IPS-NIHi11 (cell line): ENCODE measurements at regions not wholly inside any gene's neighbourhood (a gene's known extent, or its start where the extent isn't known, plus 50 kb on each side); places are given as distances from the start of the nearest gene placed in this dataset.

Source experiments
- DNase-seq: peaks from one replicate; pipeline ENCODE4 v3.0.0; 2012; ENCODE audit warnings: mixed read lengths, low spot score

- no peak for DNase-seq
Measured at GRCh38 chr13:47119575-47120235, 222.9 kb upstream of the HTR2A start.

GRCh38 chr13:47117268-47117667 is 220.4 kb upstream of the HTR2A start:
- DNase-seq = no peak

- peak; percentile 12 for DNase-seq
Measured at GRCh38 chr13:47114030-47114429, 217.2 kb upstream of the HTR2A start.

- no peak for DNase-seq
Measured at GRCh38 chr13:47112903-47113299, 216.0 kb upstream of the HTR2A start.

GRCh38 chr13:47112205-47112902 is 215.5 kb upstream of the HTR2A start:
- DNase-seq = peak; percentile 65

GRCh38 chr13:47111499-47111898 is 214.6 kb upstream of the HTR2A start:
- no peak for DNase-seq

- no peak for DNase-seq
Measured at GRCh38 chr13:47110833-47111240, 214.0 kb upstream of the HTR2A start.

GRCh38 chr13:47110141-47110540 is 213.3 kb upstream of the HTR2A start:
- DNase-seq = no peak

- no peak for DNase-seq
Measured at GRCh38 chr13:47109028-47109427, 212.2 kb upstream of the HTR2A start.

- DNase-seq = no peak
Measured at GRCh38 chr13:47100214-47100853, 203.5 kb upstream of the HTR2A start.

GRCh38 chr13:47094734-47095434 is 198.0 kb upstream of the HTR2A start:
- DNase-seq = no peak

- DNase-seq = no peak
Measured at GRCh38 chr13:47092202-47092601, 195.3 kb upstream of the HTR2A start.

- no peak for DNase-seq
Measured at GRCh38 chr13:47087841-47088240, 191.0 kb upstream of the HTR2A start.

- no peak for DNase-seq
Measured at GRCh38 chr13:47087241-47087640, 190.4 kb upstream of the HTR2A start.

- DNase-seq = no peak
Measured at GRCh38 chr13:47085346-47085745, 188.5 kb upstream of the HTR2A start.

GRCh38 chr13:47081850-47082249 is 185.0 kb upstream of the HTR2A start:
- DNase-seq = no peak

GRCh38 chr13:47081246-47081645 is 184.4 kb upstream of the HTR2A start:
- DNase-seq = no peak

GRCh38 chr13:47080621-47081020 is 183.8 kb upstream of the HTR2A start:
- no peak for DNase-seq

GRCh38 chr13:47076500-47076899 is 179.6 kb upstream of the HTR2A start:
- no peak for DNase-seq

- no peak for DNase-seq
Measured at GRCh38 chr13:47069133-47069532, 172.3 kb upstream of the HTR2A start.

- no peak for DNase-seq
Measured at GRCh38 chr13:47067306-47067705, 170.5 kb upstream of the HTR2A start.

- DNase-seq = no peak
Measured at GRCh38 chr13:47066226-47066625, 169.4 kb upstream of the HTR2A start.

GRCh38 chr13:47064381-47064780 is 167.5 kb upstream of the HTR2A start:
- no peak for DNase-seq
